ENCODE measurements at regions not wholly inside any gene's neighbourhood (a gene's known extent, or its start where the extent isn't known, plus 50 kb on each side); places are given as distances from the start of the nearest gene placed in this dataset.

DNA sequence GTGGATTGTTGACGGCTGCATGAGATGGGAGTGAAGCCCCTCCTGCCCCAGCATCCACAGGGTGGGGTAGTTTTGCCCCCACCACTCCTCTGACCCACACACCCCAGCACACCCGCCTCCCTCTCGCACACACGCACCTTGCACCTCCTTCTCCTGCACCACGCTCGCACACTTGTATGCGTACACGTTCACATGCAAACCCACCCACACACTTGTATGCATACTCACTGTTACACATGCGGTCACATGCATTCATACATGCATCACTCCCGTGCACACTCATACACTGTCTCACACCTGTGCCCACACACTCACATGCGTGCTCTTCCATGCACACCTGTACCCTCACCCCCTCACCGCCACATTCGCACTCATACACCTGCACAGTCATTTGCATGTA lies 70.5 kb upstream of the CIBAR2 start:
- TF ChIP-seq, protein P1, sequence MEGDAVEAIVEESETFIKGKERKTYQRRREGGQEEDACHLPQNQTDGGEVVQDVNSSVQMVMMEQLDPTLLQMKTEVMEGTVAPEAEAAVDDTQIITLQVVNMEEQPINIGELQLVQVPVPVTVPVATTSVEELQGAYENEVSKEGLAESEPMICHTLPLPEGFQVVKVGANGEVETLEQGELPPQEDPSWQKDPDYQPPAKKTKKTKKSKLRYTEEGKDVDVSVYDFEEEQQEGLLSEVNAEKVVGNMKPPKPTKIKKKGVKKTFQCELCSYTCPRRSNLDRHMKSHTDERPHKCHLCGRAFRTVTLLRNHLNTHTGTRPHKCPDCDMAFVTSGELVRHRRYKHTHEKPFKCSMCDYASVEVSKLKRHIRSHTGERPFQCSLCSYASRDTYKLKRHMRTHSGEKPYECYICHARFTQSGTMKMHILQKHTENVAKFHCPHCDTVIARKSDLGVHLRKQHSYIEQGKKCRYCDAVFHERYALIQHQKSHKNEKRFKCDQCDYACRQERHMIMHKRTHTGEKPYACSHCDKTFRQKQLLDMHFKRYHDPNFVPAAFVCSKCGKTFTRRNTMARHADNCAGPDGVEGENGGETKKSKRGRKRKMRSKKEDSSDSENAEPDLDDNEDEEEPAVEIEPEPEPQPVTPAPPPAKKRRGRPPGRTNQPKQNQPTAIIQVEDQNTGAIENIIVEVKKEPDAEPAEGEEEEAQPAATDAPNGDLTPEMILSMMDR (IDR thresholded peaks at IDR 0.05; ENCODE audit: poor library complexity), result no peak
- TF ChIP-seq EZH2 (IDR thresholded peaks at IDR 0.05; ENCODE audit: borderline replicate concordance) (no peak), EZH2phosphoT487 (IDR thresholded peaks at IDR 0.05; ENCODE audit: low read depth, severe bottlenecking, unreplicated experiment) (no peak)

All from hepatocyte (in vitro differentiated cells).